Putamen (tissue), 1 donor: ENCODE measurements at regions not wholly inside any gene's neighbourhood (a gene's known extent, or its start where the extent isn't known, plus 50 kb on each side); places are given as distances from the start of the nearest gene placed in this dataset.
"Not testable (repeated sequence)": the region's sequence is repeated elsewhere in the genome, so short reads cannot be mapped to it uniquely, and the experiment has no call there.

Experiments used
- DNase-seq: peaks from one replicate; pipeline ENCODE4 v3.0.0-alpha.2; 2016; ENCODE audit warnings: low spot score

DNA sequence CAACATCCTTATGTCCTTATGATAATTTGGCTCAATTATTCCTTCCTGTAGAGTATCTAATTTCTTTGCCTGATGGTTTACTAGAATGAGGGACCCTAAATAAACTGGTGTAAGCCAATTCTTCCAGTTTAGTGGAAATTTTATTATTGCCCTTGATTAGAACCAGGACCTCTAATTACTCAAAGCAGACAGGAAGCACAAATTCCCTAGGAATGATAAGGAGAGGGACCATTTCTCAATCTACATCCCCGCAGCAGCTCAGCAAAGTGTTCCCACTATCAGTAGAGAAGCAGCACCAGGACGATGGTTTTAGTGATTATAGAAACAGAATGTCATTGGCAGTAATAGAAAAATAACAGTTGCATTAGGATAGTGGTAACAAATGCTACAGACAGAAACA, 97.1 kb downstream of the PLPPR4 start:
- no peak for DNase-seq

DNA sequence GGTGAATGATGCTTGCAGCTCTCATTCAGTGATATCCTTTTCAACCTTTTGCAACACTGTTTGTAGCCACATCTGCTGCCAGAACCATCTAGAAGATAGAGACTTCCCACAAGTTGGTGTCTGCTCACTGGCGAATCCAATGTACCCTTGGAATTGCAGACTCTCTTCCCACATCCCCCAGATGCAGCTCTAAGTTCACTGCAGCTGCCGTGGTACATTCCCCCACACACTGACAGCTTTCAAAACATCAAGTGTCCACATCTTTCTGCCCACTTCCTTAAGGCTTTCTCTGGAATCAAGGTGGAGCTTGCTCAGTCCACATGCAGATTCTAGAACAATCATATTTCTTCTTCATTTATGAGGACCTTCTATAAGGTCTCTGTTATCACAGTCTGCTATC, 99.2 kb downstream of the PLPPR4 start:
- no peak for DNase-seq

DNA sequence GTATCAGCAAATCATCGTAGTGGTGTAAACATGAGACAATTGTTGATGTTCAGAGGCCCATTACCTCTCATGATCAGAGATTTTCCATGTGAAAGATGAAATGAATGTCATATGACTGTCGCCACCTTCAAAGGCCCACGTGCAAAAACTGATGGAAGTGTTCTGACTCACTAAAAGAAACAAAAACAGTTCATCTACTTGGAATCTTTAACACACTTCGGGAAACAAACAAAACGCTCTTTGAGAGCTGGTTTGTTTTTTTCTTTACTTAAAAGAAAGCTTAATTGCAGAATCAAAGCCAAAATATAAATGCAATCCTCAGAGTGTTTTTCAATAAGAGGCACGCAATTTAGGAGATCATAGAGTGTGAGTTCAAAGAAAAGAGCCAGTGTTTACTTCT, 100.8 kb downstream of the PLPPR4 start:
- DNase-seq = no peak

DNA sequence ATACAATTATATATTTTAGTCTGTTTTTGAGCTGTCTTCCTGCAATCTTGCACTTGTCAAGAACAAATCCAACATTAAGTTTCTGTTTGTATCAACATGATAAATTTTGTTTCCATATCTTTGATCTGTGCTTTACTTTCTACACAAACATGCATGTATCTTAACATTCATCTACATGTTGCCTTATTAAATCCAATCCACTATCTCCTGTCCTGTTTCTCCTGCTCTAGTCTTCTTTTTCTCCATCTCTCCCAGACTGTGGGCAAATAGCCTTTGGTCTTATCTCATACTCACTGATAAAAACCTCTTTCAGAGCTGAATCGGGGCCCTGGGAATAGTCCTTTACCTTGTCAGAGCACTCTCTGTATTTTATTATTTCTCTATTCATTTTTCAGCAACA, 101.3 kb downstream of the PLPPR4 start:
- no peak for DNase-seq

DNA sequence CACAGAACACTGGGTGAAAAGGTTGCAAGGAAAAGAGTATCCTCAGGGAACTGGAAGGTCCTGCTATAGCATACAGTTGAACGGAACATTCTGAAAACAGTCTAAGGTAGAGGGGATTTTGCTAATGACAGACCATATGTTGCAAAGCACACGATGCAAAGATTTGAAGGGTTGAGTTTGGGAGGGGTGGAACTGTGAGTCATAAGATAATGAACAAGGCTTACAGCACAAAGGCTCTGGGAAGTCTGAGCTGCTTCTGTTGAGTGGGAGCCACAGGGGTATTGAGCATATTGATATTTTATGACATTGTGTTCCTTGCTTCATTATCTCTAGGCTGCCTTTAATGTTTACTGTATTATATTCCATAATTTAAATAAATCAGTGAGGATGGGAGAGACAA, 104.9 kb downstream of the PLPPR4 start:
- DNase-seq = no peak

- no peak for DNase-seq
Measured at GRCh38 chr1:99370476-99370875, 106.2 kb downstream of the PLPPR4 start.

DNA sequence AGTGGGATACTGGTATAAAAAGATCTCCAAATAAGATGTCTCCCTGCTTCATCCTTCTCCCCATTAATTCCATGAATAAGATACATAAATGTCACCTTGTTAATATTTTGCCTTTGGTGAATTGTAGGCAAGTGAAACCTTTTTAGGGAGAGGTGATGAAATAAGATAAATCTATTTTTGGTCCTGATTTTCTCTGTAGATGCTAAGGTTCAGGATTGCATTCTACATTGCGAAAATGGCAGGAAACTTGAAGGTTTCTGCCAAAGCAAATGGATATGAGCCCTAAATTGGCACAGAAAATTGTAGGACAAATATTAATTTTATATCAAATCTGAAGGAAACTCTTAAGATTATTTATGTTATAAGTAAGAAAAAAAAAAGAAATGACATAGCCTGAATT, 107.1 kb downstream of the PLPPR4 start:
- no peak for DNase-seq

DNA sequence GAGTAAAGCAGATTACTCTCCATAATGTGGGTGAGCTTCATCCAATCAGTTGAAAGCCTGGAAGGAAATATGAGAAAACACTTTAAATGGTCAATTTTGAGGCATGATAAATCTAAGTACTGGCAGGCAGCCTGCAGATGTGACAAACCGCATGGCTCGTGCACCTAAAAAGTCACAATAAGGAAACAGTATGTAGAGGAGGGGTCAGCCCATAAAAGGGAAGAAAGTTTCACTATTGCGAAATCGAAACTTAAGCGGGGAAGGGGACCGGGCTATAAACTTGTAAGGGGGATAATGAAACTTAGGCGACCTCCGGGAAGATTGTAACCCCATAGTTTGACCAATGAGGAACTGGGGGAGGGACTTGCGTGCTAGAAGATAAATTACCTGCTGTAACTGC, 109.8 kb downstream of the PLPPR4 start:
- no peak for DNase-seq

DNA sequence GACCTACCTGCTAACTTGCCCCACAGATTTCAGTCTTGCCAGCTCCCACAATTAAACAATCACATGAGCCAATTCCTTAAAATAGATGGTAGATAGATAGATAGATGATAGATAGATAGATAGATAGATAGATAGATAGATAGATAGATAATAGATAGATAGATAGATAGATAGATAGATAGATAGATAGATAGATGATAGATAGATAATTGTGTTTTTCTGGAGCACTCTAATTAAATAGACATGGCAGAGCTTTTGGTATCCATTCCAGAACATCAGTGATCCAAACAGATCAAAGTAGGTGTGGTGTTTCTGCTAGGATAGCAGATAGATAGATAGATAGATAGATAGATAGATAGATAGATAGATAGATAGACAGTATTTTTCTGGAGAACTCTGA, 110.4 kb downstream of the PLPPR4 start:
- not testable (repeated sequence) for DNase-seq

DNA sequence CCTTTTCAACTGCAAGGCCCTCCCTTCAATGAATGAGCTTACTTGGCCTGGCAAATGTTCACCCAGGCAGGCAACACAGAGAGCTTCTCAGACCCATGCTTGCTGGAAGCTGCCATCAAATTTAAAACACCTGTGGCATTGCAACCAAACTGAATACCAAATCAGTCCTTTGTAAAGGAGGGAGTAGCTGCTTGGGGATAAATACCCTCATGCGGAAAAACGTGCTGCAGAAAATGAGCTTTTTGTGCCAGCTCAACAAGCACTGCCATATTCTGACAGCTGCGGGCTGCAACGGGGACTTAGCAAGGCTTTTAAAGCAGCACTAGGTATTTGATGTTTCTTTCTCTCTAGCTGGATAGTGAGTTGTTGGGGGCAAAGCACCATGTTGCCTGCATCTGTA, 119.7 kb downstream of the PLPPR4 start:
- DNase-seq = no peak

DNA sequence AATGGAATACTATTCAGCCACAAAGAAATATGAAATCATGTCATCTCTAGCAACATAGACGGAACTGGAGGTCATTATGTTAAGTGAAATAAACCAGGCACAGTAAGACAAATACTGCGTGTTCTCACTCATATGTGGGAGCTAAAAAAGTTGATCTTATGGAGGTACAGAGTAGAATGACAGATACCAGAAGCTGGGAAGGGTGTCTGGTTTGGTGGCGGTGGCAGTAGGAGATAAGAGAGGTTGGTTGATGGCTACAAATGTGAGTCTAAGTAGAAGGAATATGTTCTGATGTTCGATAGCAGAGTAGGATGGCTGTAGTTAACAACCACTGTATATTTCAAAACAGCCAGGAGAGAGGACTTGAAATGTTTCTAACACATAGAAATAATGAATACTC, 121.6 kb downstream of the PLPPR4 start:
- DNase-seq = no peak

DNA sequence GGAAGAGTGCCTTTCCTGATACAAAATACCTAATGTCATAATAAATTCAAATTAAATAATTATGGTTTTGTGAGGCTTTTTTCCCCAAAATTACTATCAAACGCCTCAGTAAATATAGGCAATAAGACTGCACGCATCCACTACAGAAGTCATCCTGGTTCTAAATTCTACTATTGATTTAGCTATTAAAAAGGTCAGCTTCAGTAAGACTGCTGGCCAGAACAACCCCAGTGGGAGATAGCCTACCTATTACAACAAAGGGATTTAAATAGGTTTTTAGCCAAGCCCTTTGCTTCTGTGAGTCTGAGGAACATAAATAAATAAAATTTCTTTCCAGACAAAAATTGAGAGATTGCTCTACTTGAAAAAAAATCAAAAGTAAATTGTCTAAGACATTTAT, 132.1 kb downstream of the PLPPR4 start:
- DNase-seq = no peak

- DNase-seq = no peak
Measured at GRCh38 chr1:99397029-99397428, 132.7 kb downstream of the PLPPR4 start.

DNA sequence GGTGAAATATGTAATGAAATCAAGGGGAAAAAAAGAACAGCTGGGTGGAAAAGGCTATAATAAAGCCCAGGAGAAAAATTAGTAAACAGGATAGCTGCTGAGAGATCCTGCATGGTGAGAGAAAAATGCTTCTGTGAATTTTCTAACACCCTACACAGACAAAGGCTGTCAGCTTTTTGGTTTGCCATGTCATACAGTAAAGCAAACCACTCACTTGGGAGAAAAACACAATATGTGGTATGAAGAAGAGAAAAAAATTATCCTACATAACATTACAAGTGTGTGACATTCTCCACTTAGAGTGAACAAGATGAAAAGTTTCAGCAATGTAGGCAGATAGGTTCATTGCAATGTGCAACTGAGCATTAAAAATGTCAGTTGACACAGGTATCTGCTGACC, 133.6 kb downstream of the PLPPR4 start:
- no peak for DNase-seq

DNA sequence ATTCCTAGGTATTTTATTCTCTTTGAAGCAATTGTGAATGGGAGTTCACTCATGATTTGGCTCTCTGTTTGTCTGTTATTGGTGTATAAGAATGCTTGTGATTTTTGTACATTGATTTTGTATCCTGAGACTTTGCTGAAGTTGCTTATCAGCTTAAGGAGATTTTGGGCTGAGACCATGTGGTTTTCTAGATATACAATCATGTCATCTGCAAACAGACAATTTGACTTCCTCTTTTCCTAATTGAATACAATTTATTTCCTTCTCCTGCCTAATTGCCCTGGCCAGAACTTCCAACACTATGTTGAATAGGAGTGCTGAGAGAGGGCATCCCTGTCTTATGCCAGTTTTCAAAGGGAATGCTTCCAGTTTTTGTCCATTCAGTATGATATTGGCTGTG, 137.3 kb downstream of the PLPPR4 start:
- DNase-seq = not testable (repeated sequence)

DNA sequence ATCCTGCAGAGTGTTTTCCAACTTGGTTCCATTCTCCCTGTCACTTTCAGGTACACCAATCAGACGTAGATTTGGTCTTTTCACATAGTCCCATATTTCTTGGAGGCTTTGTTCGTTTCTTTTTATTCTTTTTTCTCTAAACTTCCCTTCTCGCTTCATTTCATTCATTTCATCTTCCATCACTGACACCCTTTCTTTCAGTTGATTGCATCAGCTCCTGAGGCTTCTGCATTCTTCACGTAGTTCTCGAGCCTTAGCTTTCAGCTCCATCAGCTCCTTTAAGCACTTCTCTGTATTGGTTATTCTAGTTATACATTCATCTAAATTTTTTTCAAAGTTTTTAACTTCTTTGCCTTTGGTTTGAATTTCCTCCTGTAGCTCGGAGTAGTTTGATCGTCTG, 140.1 kb downstream of the PLPPR4 start:
- not testable (repeated sequence) for DNase-seq

DNA sequence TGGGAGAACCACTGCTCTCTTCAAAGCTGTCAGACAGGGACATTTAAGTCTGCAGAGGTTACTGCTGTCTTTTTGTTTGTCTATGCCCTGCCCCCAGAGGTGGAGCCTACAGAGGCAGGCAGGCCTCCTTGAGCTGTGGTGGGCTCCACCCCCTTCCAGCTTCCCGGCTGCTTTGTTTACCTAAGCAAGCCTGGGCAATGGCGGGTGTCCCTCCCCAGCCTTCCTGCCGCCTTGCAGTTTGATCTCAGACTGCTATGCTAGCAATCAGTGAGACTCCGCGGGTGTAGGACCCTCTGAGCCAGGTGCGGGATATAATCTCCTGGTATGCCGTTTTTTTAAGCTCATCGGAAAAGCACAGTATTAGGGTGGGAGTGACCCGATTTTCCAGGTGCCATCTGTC, 141.0 kb downstream of the PLPPR4 start:
- DNase-seq = not testable (repeated sequence)

GRCh38 chr1:99407018-99407417, 142.7 kb downstream of the PLPPR4 start:
- DNase-seq = no peak

DNA sequence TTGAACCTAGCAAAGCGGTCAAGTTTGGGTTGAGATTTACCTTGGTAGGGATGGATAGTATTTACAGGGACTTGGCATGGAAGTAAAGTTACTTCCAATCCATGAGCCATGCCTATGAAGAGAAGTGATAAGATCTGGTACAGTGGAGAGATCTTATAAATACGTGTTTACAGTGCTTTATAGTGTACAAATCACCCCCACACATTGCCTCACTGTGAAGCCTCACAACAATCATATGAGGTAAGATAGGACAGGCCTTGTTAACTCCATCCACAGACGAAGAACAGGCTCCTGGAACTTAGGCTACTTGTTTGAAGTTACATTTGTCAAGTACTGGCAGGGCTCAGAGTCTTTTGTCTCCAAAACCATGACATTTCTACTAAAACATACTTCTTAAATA, 159.8 kb downstream of the PLPPR4 start:
- no peak for DNase-seq

DNA sequence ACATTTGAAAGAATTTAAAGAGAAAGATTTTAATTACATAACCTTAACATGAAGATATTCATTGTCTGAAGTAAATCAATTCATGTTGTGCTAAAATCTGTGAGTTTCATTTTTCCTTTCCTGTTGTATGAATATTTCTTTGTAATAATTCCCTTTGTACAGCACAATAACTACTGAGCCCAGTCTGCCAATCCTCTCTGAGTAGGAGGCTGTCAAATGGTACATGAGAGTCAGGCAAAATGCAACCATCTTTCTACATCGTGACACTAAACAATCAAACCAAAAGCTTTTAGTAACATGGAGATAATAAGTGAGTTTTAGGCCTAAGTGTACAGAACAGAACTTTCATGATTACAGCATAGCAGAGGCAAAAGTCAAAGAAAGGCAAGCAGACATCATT, 165.5 kb downstream of the PLPPR4 start:
- peak; percentile 39 for DNase-seq

- DNase-seq = no peak
Measured at GRCh38 chr1:99438656-99439230, 174.5 kb downstream of the PLPPR4 start.

- no peak for DNase-seq
Measured at GRCh38 chr1:99439433-99440075, 175.3 kb downstream of the PLPPR4 start.

GRCh38 chr1:99441299-99442095, 177.2 kb downstream of the PLPPR4 start:
- DNase-seq = no peak
